Breast epithelium (tissue), 4 donors: ENCODE measurements at regions not wholly inside any gene's neighbourhood (a gene's known extent, or its start where the extent isn't known, plus 50 kb on each side); places are given as distances from the start of the nearest gene placed in this dataset.

ENCODE experiments used
- DNase-seq, 2 donors: peaks; one replicate each; pipeline ENCODE4 v3.0.0-alpha.2; 2019; ENCODE audit warnings: low spot score in 2 of 2
- H3K27ac ChIP-seq, 2 donors: fragments of 200-600 bp; sonication (generic) in 1 of 2; one replicate each; pipeline ENCODE4 v1.5.1; 2016 to 2019; ENCODE audit warnings: mild to moderate bottlenecking in 1 of 2
- H3K27me3 ChIP-seq, 2 donors: fragments of 200-600 bp; sonication (generic) in 1 of 2; one replicate each; pipeline versions ENCODE4 v1.5.1 to v1.6.0; 2017 to 2019; ENCODE audit warnings: control low read depth in 1 of 2, mild to moderate bottlenecking in 1 of 2
- H3K36me3 ChIP-seq: fragments of 200-600 bp; one replicate; pipeline ENCODE4 v1.5.1; 2019
- H3K4me1 ChIP-seq, 2 donors: fragments of 200-600 bp; sonication (generic); one replicate each; pipeline ENCODE4 v1.5.1; 2016 to 2019; ENCODE audit warnings: control low read depth in 1 of 2
- H3K4me3 ChIP-seq, 3 donors: fragments of 200-600 bp; sonication (generic); 1 replicate in 2 of 3; 2 replicates in 1 of 3; pipeline ENCODE4 v1.5.1; 2016 to 2019; ENCODE audit warnings: mild to moderate bottlenecking in 3 of 3, moderate library complexity in 2 of 3
- H3K9me3 ChIP-seq, 2 donors: fragments of 200-600 bp; sonication (generic) in 1 of 2; one replicate each; pipeline ENCODE4 v1.5.1; 2016 to 2019; ENCODE audit warnings: control low read depth in 1 of 2
- POLR2A ChIP-seq: fragments of 450-650 bp; IDR thresholded peaks from one replicate; pipeline ENCODE4 v1.6.1; 2016; ENCODE audit warnings: antibody characterized with exemption, mild to moderate bottlenecking, moderate library complexity
- POLR2AphosphoS5 ChIP-seq, 3 donors: sonication (generic); formaldehyde crosslinking; IDR thresholded peaks; one replicate each; pipeline ENCODE4 v1.6.1; 2017; ENCODE audit warnings: antibody characterized with exemption in 3 of 3
- intact Hi-C: fragments of 100-400 bp; cut with DNase I; formaldehyde crosslinking; loops from one replicate; pipeline ENCODE4 v1.15.1; 2023; ENCODE audit warnings: low total_unique reads
- TF ChIP-seq, protein P1 (sequence below), 3 donors: fragments of 450-650 bp; IDR thresholded peaks; one replicate each; pipeline ENCODE4 v1.5.1; 2016 to 2017; ENCODE audit warnings: antibody characterized with exemption in 3 of 3, mild to moderate bottlenecking in 3 of 3, moderate library complexity in 3 of 3

DNA sequence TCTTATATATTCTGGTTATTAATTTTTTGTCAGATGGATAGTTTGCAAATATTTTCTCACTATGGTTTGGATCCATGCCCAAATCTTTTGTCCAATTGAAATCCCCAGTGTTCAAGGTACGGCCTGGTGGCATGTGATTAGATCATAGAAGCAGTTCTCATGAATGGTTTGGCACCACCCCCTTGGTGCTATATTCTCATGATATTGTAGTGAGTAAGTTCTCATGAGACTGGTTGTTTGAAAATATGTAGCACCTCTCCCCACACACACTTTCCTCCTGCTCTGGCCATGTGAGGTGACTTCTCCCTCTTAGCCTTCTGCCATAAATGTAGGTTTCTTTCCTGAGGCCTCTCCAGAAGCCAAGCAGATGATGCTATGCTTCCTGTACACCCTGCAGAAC lies 107.7 kb upstream of the KYNU start:
- no peaks in the 10 kb centered on the region for H3K27me3 ChIP-seq
- no peaks in the 10 kb centered on the region for H3K36me3 ChIP-seq
- peaks cover 17 to 36% of the 10 kb centered on the region in 2 donors for H3K9me3 ChIP-seq
- TF ChIP-seq POLR2AphosphoS5 (IDR thresholded peaks at IDR 0.05) = no peak
- TF ChIP-seq, protein P1, sequence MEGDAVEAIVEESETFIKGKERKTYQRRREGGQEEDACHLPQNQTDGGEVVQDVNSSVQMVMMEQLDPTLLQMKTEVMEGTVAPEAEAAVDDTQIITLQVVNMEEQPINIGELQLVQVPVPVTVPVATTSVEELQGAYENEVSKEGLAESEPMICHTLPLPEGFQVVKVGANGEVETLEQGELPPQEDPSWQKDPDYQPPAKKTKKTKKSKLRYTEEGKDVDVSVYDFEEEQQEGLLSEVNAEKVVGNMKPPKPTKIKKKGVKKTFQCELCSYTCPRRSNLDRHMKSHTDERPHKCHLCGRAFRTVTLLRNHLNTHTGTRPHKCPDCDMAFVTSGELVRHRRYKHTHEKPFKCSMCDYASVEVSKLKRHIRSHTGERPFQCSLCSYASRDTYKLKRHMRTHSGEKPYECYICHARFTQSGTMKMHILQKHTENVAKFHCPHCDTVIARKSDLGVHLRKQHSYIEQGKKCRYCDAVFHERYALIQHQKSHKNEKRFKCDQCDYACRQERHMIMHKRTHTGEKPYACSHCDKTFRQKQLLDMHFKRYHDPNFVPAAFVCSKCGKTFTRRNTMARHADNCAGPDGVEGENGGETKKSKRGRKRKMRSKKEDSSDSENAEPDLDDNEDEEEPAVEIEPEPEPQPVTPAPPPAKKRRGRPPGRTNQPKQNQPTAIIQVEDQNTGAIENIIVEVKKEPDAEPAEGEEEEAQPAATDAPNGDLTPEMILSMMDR (IDR thresholded peaks at IDR 0.05) = no peak
- no peak for TF ChIP-seq POLR2A
- no peaks in the 10 kb centered on the region for H3K4me1 ChIP-seq
- DNase-seq = no peak
- H3K4me3 ChIP-seq = no peak overlapping the region
- intact Hi-C loops = no loop called here
- H3K27ac ChIP-seq = no peak overlapping the region

DNA sequence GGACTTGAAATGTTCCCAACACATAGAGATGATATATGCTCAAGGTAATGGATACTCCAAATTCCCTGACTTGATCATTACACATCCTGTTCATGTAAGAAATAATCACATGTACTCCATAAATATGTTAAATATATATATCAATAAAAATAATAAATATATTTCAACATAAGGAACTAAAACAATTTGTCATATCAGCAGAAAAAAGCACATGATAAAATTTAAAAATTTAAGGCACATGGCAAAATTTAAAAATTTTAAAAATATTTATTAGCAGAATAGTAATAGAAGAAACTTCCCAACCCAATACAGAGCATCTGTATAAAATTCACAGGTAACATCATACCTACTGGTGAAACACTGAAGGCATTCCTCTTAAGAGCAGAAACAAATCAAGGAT lies 109.6 kb upstream of the KYNU start:
- Histone ChIP-seq H3K27ac (no peak overlapping the region), H3K4me3 (no peak overlapping the region), H3K9me3 (peaks cover 17 to 53% of the 10 kb centered on the region in 2 donors), H3K27me3 (no peaks in the 10 kb centered on the region), H3K4me1 (no peaks in the 10 kb centered on the region), H3K36me3 (no peaks in the 10 kb centered on the region)
- intact Hi-C loops = no loop called here
- TF ChIP-seq POLR2AphosphoS5 (IDR thresholded peaks at IDR 0.05) (no peak), POLR2A (no peak)
- TF ChIP-seq, protein P1 (IDR thresholded peaks at IDR 0.05) = no peak
- no peak for DNase-seq

DNA sequence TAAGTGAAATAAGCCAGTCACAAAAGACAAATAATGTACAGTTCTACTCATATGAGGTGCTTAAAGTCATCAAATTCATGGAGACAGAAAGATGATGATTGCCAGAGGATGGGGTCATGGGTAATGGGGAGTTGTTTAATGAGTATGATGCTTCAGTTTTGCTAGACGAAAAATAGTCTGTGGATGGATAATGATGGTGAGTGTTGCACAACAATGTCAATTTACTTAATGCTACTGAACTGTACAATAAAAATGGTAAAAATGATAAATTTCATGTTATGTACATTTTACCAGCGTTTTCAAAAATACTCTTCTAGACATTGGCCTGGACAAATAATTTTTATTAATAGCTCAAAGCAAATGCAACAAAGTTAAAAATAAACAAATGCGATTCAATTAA lies 118.5 kb upstream of the KYNU start:
- TF ChIP-seq, protein P1 (IDR thresholded peaks at IDR 0.05) = no peak
- TF ChIP-seq POLR2AphosphoS5 (IDR thresholded peaks at IDR 0.05) (no peak), POLR2A (no peak)
- Histone ChIP-seq H3K27me3 (no peaks in the 10 kb centered on the region), H3K27ac (no peak overlapping the region), H3K9me3 (peaks cover 0 to 21% of the 10 kb centered on the region in 2 donors), H3K4me3 (no peak overlapping the region), H3K4me1 (no peaks in the 10 kb centered on the region), H3K36me3 (no peaks in the 10 kb centered on the region)
- intact Hi-C loops = no loop called here
- no peak for DNase-seq

DNA sequence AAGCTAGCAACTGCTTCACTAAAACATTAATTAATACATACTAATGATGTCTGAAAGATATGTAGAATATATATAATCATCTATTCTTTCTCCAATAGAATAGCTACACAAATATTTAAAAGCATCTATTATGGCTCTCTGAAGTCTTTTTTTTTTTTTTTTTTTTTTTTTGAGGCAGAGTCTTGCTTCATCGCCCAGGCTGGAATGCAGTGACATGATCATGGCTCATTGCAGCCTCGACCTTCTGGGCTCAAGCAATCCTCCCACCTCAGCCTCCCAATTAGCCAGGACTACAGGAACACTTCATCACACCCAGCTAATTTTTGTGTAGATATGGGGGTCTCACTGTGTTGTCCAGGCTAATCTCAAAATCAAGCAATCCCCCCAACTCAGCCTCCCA lies 120.4 kb upstream of the KYNU start:
- no peak for DNase-seq
- no peak overlapping the region for H3K4me3 ChIP-seq
- H3K27me3 ChIP-seq = no peaks in the 10 kb centered on the region
- no peaks in the 10 kb centered on the region for H3K4me1 ChIP-seq
- H3K9me3 ChIP-seq = peaks cover 0 to 3% of the 10 kb centered on the region in 2 donors
- intact Hi-C loops = no loop called here
- H3K27ac ChIP-seq = no peak overlapping the region
- TF ChIP-seq POLR2AphosphoS5 (IDR thresholded peaks at IDR 0.05) = no peak
- TF ChIP-seq, protein P1 (IDR thresholded peaks at IDR 0.05) = no peak
- no peak for TF ChIP-seq POLR2A
- H3K36me3 ChIP-seq = no peaks in the 10 kb centered on the region

DNA sequence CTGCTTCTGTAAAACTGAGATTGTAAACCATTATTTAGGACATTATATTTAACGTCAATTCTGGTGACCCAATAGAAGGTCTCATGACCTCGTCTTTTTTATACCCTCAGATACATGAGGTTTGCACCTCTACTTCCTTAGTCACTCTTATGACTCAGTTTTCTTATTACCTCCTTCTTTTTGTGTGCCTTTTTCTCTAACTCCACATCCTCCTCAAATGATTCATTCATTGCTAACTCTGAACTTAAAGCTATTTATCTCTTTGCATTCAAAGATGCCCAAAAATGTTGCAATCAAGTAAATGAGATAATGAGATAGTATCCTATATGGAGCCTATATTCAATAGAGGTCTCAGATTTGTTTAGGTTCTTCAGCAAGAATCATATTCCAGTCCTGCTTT lies 121.0 kb upstream of the KYNU start:
- Histone ChIP-seq H3K36me3 (no peaks in the 10 kb centered on the region), H3K4me3 (no peak overlapping the region), H3K27ac (no peak overlapping the region), H3K27me3 (no peaks in the 10 kb centered on the region), H3K9me3 (no peaks in the 10 kb centered on the region), H3K4me1 (no peaks in the 10 kb centered on the region)
- DNase-seq = no peak
- TF ChIP-seq POLR2A (no peak), POLR2AphosphoS5 (IDR thresholded peaks at IDR 0.05) (no peak)
- TF ChIP-seq, protein P1 (IDR thresholded peaks at IDR 0.05) = no peak
- intact Hi-C loops = no loop called here
